GM10266 (cell line): ENCODE measurements at regions not wholly inside any gene's neighbourhood (a gene's known extent, or its start where the extent isn't known, plus 50 kb on each side); places are given as distances from the start of the nearest gene placed in this dataset.

Experiments
- DNase-seq: peaks from one replicate; pipeline ENCODE4 v3.0.0; 2012; ENCODE audit errors: extremely low spot score
- TF ChIP-seq, protein P1 (sequence below): IDR thresholded peaks from 2 replicates; pipeline ENCODE4 v1.5.1; 2012; ENCODE audit warnings: mild to moderate bottlenecking, low read depth; ENCODE audit not compliant: control insufficient read depth, insufficient read depth; ENCODE audit errors: missing control alignments

DNA sequence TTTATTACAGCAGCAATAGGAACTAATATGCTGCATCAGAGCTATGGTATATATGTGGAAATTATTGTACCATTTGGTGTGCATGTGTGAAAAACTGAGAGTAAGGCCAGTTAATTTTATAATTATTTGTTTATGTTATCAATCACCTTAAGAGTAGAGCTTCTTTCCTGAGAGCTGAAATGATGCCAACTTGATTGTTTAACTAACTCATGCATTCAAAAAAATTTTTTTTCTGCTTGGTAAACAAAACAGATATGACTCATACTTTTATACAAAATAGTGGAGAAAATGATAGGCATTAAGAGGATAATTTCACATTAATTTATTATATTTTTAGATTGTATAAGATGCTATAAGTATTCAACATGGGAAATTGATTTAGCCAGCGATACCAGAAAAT is 622.7 kb downstream of the RAPGEF2 start:
- TF ChIP-seq, protein P1, sequence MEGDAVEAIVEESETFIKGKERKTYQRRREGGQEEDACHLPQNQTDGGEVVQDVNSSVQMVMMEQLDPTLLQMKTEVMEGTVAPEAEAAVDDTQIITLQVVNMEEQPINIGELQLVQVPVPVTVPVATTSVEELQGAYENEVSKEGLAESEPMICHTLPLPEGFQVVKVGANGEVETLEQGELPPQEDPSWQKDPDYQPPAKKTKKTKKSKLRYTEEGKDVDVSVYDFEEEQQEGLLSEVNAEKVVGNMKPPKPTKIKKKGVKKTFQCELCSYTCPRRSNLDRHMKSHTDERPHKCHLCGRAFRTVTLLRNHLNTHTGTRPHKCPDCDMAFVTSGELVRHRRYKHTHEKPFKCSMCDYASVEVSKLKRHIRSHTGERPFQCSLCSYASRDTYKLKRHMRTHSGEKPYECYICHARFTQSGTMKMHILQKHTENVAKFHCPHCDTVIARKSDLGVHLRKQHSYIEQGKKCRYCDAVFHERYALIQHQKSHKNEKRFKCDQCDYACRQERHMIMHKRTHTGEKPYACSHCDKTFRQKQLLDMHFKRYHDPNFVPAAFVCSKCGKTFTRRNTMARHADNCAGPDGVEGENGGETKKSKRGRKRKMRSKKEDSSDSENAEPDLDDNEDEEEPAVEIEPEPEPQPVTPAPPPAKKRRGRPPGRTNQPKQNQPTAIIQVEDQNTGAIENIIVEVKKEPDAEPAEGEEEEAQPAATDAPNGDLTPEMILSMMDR = no peak
- no peak for DNase-seq

DNA sequence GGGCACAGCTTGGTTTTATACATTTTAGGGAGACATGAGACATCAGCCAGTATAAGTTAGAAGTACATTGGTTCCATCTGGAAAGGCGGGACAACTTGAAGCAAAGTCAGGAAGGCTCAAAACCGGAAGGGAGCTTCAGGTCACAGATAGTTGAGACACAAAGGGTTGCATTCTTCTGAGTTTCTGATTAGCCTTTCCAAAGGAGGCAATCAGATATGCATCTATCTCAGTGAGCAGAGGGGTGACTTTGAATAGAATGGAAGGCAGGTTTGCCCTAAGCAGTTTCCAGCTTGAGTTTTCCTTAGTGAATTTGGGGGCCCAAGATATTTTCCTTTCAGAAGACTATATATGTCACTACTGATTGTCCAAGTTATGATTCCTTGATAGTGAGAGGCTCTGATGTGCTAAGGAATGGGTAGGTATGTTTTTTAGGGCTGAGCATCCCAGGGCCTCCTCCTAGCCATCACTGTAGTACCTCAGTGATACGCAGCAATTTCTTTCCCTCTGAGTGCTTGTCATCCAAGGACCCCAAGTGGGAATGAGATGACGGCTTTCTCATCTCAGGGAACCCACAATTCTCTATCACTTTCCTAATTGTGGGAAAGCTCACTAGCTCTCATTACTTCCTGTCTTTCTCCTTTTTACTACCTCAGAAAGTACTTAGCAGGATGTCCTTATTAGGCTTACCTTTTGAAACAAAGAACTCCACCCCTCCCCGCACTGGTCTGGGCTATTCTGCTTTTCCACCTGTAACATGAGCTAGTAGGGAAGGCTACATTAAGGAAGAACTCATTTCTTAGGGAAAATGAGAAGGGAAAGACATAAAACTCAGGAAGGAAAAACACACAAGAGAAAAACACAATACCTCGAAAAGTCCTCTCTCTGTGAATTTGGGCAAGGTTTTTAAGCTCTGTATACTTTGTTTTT is 632.7 kb downstream of the RAPGEF2 start:
- DNase-seq = no peak
- TF ChIP-seq, protein P1 = no peak

DNA sequence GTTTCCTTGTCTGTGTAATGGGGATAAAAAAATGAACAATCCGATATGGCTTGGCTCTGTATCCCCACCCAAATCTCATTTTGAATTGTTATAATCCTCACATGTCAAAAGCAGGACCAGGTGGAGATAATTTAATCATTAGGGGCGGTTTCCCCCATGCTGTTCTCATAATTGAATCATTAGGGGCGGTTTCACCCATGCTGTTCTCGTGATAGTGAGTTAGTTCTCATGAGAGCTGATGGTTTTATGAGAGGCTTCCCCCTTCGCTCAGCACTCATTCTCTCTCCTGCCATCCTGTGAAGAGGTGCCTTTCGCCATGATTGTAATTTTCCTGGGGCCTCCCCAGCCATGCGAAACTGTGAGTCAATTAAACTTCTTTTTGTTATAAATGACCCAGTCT is 633.5 kb downstream of the RAPGEF2 start:
- TF ChIP-seq, protein P1 = no peak
- DNase-seq = no peak

DNA sequence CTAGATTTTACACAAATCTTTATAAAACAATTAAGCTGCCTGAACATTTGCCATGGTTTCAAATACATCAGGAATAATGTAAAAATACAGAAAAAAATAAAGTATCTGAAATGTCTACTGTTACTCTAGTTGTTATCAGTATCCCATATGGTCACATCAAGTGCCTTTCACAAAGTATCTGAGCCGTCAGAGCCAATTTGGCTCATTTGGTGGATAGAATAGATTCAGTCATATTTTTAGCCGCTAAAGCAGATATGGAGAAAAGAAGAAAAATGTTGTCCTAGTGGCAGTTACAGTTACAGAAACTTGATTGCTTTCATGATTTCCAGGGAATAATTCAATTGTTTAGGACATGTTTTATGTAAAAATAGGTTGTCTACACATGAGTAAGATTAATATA is 641.1 kb downstream of the RAPGEF2 start:
- no peak for DNase-seq
- TF ChIP-seq, protein P1 = no peak

DNA sequence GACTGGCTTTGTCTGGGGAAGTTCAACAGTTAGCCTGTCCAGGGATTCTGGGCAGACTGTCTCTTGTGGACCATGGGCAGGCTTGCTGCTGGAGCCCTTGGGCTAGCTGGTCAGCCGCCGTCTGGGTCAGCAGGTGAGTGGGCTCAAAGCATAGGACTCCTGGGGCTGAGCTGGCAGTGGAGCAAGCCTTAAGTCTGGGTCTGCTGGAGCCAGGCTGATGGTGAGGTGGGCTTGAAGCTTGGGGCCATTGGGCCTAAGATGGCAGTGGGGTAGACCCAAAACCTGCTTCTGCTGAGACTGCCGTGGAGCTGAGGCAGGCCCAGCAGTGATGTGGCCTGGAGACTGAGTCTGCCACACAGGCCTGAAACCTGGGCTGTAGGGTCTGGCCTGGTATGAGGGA is 645.1 kb downstream of the RAPGEF2 start:
- TF ChIP-seq, protein P1 = no peak
- no peak for DNase-seq

DNA sequence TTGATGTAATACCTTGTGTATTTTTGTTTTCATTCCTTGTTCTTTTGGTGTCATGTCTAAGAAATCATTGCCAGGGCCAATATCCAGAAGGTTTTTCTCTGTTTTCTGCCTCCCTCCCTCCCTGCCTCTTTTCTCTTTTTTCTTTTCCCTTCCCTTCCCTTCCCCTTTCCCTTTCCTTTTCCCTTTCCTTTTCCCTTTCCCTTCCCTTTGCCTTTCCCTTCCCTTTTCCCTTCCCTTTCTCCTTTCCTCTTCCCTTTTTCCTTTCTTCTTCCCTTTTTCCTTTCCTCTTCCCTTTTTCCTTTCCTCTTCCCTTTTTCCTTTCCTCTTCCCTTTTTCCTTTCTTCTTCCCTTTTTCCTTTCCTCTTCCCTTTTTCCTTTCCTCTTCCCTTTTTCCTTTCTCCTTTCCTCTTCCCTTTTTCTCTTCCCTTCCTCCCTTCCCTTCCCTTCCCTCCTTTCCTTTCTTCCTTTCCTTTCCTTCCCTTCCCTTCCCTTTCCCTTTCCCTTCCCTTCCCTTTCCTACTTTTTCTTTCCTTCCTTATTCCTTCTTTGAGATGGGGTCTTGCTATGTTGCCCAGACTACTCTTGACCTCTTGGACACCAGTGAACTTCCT is 646.1 kb downstream of the RAPGEF2 start:
- TF ChIP-seq, protein P1 = no peak
- DNase-seq = no peak

DNA sequence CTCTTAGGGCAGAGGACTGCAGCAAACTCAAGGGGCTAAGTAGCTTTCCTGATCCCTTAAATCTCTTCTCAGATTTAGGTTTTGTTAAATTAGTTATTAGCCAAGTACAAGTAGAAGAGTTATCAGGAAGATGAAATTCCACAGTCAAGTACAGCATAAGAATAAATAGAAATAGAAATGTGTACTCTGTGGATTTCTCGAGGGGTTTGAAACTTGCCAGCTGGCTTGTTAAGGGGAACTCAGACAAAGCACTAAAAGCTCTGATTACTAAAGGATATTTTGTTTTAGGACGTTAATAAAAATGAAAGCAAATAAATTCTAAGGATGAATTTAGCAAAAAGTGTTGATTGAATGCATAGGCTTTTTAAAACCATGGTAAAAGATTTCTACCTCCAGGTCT is 654.6 kb downstream of the RAPGEF2 start:
- TF ChIP-seq, protein P1 = no peak
- no peak for DNase-seq
